ENCODE measurements at regions not wholly inside any gene's neighbourhood (a gene's known extent, or its start where the extent isn't known, plus 50 kb on each side); places are given as distances from the start of the nearest gene placed in this dataset.

GRCh38 chr7:54084340-54084739 lies 457.8 kb upstream of the VSTM2A start:
- Histone ChIP-seq H3K27me3 (ENCODE audit: control insufficient read depth, insufficient read depth, low read length) (no peaks in the 10 kb centered on the region), H4K20me1 (ENCODE audit: insufficient read depth, low read length) (no peaks in the 10 kb centered on the region), H3K9ac (ENCODE audit: low read depth, low read length) (no peak overlapping the region), H3K79me1 (ENCODE audit: low read depth in 1 of 2, low read length in 2 of 2) (no peaks in the 10 kb centered on the region), H3K36me3 (ENCODE audit: control insufficient read depth, insufficient read depth, low read length) (no peaks in the 10 kb centered on the region), H2BK15ac (ENCODE audit: low read depth, low read length) (no peak overlapping the region), H3K14ac (replicated peaks; ENCODE audit: low read depth, low read length) (no peak overlapping the region), H2AK5ac (ENCODE audit: low read depth, low read length) (no peak overlapping the region), H2AFZ (replicated peaks; ENCODE audit: low read length, poor library complexity) (no peak overlapping the region), H3K4me2 (ENCODE audit: low read depth, low read length) (no peak overlapping the region), H3K4me1 (ENCODE audit: control insufficient read depth, insufficient read depth, low read length) (no peaks in the 10 kb centered on the region), H2BK20ac (ENCODE audit: low read depth, low read length) (no peak overlapping the region), H4K91ac (ENCODE audit: insufficient read depth, low read depth, low read length) (no peak overlapping the region), H4K8ac (ENCODE audit: low read depth in 2 of 2, low read length in 2 of 2) (no peak overlapping the region), H3K4me3 (ENCODE audit: insufficient read depth, low read depth, low read length) (no peak overlapping the region), H3K9me1 (ENCODE audit: insufficient read depth, low read length) (no peaks in the 10 kb centered on the region), H3K56ac (ENCODE audit: extremely low read depth, insufficient read depth, low read length) (no peak overlapping the region), H2BK120ac (ENCODE audit: low read depth, low read length) (no peak overlapping the region), H4K5ac (ENCODE audit: low read depth, low read length) (no peak overlapping the region), H3K23ac (ENCODE audit: low read depth, low read length) (no peak overlapping the region), H3K27ac (ENCODE audit: insufficient read depth, low read length) (no peak overlapping the region), H3K9me3 (ENCODE audit: control insufficient read depth, insufficient read depth, low read length) (peaks cover 13% of the 10 kb centered on the region), H3K18ac (ENCODE audit: low read depth, low read length) (no peak overlapping the region), H2BK5ac (ENCODE audit: low read depth, low read length, poor library complexity, severe bottlenecking) (no peak overlapping the region), H3K4ac (ENCODE audit: low read depth, low read length) (no peak overlapping the region), H2AK9ac (replicated peaks; ENCODE audit: low read depth, low read length, poor library complexity) (no peak overlapping the region)
- ChIA-PET POLR2A (ENCODE audit: unreplicated experiment) (no interaction called here), CTCF (no interaction called here)
- ATAC-seq (ENCODE audit: low read depth) (no peak), DNase-seq (no peak)
- dilution Hi-C loops (cut with HindIII; ENCODE audit: low sequenced_read_pairs, unreplicated experiment) = no loop called here
- intact Hi-C loops (cut with micrococcal nuclease) = no loop called here
- no peak for TF ChIP-seq MXI1 (IDR thresholded peaks at IDR 0.05; ENCODE audit: borderline replicate concordance, low read depth, low read length)
- TF ChIP-seq, protein P1, sequence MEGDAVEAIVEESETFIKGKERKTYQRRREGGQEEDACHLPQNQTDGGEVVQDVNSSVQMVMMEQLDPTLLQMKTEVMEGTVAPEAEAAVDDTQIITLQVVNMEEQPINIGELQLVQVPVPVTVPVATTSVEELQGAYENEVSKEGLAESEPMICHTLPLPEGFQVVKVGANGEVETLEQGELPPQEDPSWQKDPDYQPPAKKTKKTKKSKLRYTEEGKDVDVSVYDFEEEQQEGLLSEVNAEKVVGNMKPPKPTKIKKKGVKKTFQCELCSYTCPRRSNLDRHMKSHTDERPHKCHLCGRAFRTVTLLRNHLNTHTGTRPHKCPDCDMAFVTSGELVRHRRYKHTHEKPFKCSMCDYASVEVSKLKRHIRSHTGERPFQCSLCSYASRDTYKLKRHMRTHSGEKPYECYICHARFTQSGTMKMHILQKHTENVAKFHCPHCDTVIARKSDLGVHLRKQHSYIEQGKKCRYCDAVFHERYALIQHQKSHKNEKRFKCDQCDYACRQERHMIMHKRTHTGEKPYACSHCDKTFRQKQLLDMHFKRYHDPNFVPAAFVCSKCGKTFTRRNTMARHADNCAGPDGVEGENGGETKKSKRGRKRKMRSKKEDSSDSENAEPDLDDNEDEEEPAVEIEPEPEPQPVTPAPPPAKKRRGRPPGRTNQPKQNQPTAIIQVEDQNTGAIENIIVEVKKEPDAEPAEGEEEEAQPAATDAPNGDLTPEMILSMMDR (conservative IDR thresholded peaks at IDR 0.05; ENCODE audit: low read depth, low read length) = no peak
- TF ChIP-seq RFX5 (IDR thresholded peaks at IDR 0.05; ENCODE audit: low read depth, low read length) = no peak
- TF ChIP-seq MAFK (IDR thresholded peaks at IDR 0.05; ENCODE audit: low read depth, low read length) = no peak
- no peak for TF ChIP-seq BHLHE40 (IDR thresholded peaks at IDR 0.05; ENCODE audit: low read depth, low read length)
- no peak for TF ChIP-seq USF2 (IDR thresholded peaks at IDR 0.05; ENCODE audit: low read depth, low read length)
- TF ChIP-seq, protein P2, sequence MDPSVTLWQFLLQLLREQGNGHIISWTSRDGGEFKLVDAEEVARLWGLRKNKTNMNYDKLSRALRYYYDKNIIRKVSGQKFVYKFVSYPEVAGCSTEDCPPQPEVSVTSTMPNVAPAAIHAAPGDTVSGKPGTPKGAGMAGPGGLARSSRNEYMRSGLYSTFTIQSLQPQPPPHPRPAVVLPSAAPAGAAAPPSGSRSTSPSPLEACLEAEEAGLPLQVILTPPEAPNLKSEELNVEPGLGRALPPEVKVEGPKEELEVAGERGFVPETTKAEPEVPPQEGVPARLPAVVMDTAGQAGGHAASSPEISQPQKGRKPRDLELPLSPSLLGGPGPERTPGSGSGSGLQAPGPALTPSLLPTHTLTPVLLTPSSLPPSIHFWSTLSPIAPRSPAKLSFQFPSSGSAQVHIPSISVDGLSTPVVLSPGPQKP (IDR thresholded peaks at IDR 0.05; ENCODE audit: borderline replicate concordance, low read depth, low read length) = no peak
- TF ChIP-seq FOS (IDR thresholded peaks at IDR 0.05; ENCODE audit: low read depth, low read length) = no peak
- TF ChIP-seq NFE2L2 (IDR thresholded peaks at IDR 0.05; ENCODE audit: low read depth, low read length) = no peak
- no peak for TF ChIP-seq RCOR1 (IDR thresholded peaks at IDR 0.05; ENCODE audit: insufficient replicate concordance, low read length)
- TF ChIP-seq POLR2A (IDR thresholded peaks at IDR 0.05; ENCODE audit: low read depth, low read length) = no peak
- TF ChIP-seq CEBPB (IDR thresholded peaks at IDR 0.05; ENCODE audit: low read depth, low read length) = no peak
- TF ChIP-seq MAZ (IDR thresholded peaks at IDR 0.05; ENCODE audit: borderline replicate concordance, low read depth, low read length) = no peak
- no peak for TF ChIP-seq CHD1 (IDR thresholded peaks at IDR 0.05; ENCODE audit: low read depth, low read length)
- no peak for TF ChIP-seq RAD21 (IDR thresholded peaks at IDR 0.05; ENCODE audit: low read length)
- in situ Hi-C loops (cut with MboI; ENCODE audit: low sequenced_read_pairs) = no loop called here
- BruUV-seq (replicated peaks) = no TSS peak
- WGBS, 2 experiments (ENCODE audit: extremely low coverage in 2 of 2, insufficient read length in 1 of 2) = 60% methylated on average over 1 of the region's 4 CpGs; no CpG with 5 or more reads in 1 of the 2 experiments
